Jurkat, Clone E6-1 (cell line): ENCODE measurements at regions not wholly inside any gene's neighbourhood (a gene's known extent, or its start where the extent isn't known, plus 50 kb on each side); places are given as distances from the start of the nearest gene placed in this dataset.

ENCODE experiments used
- DNase-seq: peaks from one replicate; pipeline ENCODE4 v3.0.0-alpha.2; 2011; ENCODE audit warnings: low read depth, low spot score
- H3K4me3 ChIP-seq: 2 replicates; pipeline ENCODE4 v1.5.1; 2011; ENCODE audit warnings: mild to moderate bottlenecking, low read length, control low read depth, moderate library complexity

- DNase-seq: no peak
- H3K4me3 ChIP-seq: no peak overlapping the region
Observed at GRCh38 chr12:60173224-60174170, 577.7 kb downstream of the SLC16A7 start.

- no peak for DNase-seq
- H3K4me3 ChIP-seq: no peak overlapping the region
Observed at GRCh38 chr12:60174476-60174875, 578.6 kb downstream of the SLC16A7 start.

GRCh38 chr12:60174941-60175340 lies 579.1 kb downstream of the SLC16A7 start:
- DNase-seq: no peak
- no peak overlapping the region for H3K4me3 ChIP-seq

- no peak for DNase-seq
- H3K4me3 ChIP-seq: no peak overlapping the region
Observed at GRCh38 chr12:60176891-60177290, 581.1 kb downstream of the SLC16A7 start.

GRCh38 chr12:60180298-60180697 lies 584.5 kb downstream of the SLC16A7 start:
- no peak overlapping the region for H3K4me3 ChIP-seq
- DNase-seq: no peak

DNA sequence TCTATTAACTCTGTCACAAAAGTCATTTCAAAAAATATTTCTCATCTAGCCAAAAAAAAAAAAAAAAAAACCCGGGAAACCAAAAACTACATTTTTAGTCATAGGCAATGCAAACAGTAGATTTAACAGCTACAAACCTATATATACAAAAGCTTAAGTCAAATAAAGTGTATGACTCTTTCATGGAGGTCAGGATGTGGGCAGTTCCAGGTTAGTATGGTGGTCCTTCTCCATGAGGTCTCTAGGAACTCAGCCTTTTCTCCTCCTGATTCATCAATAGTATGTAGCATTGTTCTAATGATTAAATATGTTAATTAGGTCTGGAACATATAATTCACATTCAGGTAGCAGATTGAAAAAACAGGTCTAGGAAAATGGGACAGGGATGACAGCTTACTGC lies 586.5 kb downstream of the SLC16A7 start:
- DNase-seq: no peak
- no peak overlapping the region for H3K4me3 ChIP-seq

- no peak overlapping the region for H3K4me3 ChIP-seq
- DNase-seq: no peak
Observed at GRCh38 chr12:60184096-60184495, 588.3 kb downstream of the SLC16A7 start.

DNA sequence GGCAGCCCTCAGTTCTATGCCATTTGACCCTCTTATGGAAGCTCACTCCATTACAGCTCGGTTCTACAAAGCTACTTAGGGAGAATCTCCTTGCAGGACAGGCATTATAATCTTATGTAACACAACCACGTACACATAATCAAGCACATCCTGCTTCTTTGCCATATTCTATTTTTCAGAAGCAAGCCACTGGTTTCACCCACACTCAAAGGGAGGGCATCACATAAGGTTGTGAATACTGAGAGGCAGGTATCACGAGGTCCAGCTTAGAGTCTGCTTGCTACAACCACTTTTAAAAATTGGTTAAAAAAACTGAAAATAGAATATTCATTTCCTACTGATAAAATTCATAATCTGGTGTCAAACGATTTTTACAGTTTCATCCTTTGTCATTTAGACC lies 589.2 kb downstream of the SLC16A7 start:
- no peak for DNase-seq

GRCh38 chr12:60191271-60191670 lies 595.4 kb downstream of the SLC16A7 start:
- no peak overlapping the region for H3K4me3 ChIP-seq
- DNase-seq: no peak

More for the DNA sequence above, 589.2 kb downstream of the SLC16A7 start:
- H3K4me3 ChIP-seq: no peak overlapping the region

DNA sequence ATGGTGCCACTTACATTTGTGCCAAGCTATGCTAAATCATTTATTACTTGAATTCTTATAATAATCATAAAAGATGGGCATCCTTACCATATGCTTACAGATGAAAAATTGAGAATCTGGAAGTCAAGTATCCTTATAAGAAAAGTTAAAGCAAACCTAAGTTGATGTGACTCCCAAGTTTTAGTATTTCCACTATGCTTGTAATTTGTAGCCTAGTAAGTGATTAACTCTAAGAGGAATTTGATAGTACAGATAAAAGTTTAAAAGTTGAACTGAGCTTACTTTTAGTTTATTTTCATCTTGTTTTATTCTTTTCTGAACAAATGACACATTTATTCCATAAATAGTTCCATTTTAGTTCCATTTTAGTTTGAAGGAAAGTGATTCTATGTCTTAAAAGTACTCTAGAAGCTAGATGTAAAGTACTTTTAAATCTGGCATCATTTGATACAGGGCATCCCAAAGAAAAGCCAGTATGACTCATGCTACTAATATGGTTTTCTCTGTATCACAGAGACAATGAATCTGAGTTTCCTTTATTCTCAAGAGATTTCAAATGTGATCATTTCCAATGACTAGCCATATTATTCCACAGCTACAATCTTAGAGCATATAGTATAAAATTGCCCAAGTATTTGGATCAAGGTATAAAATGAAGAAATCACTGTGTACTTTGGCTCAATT lies 596.0 kb downstream of the SLC16A7 start:
- no peak for DNase-seq
- no peak overlapping the region for H3K4me3 ChIP-seq

DNA sequence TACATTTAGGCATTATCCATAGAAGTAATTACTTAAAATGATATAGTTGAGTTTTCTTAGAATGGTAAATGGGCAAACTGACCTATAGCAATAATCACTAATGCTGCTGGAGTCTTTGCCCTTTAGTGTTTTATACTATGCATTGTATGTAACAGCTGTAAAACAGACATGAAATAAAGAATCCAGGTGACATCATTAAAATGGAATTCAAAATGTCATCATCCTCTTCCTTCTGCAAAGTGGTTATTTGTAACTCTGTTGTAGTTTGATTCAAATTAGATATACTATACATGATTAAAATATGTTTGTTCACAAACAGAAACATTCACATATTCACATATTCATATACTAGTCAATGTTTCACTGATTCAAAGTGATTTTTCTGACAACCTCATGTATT lies 598.8 kb downstream of the SLC16A7 start:
- H3K4me3 ChIP-seq: no peak overlapping the region
- no peak for DNase-seq

GRCh38 chr12:60195483-60195882 lies 599.7 kb downstream of the SLC16A7 start:
- no peak for DNase-seq
- H3K4me3 ChIP-seq: no peak overlapping the region

GRCh38 chr12:60196366-60196765 lies 600.5 kb downstream of the SLC16A7 start:
- no peak for DNase-seq

DNA sequence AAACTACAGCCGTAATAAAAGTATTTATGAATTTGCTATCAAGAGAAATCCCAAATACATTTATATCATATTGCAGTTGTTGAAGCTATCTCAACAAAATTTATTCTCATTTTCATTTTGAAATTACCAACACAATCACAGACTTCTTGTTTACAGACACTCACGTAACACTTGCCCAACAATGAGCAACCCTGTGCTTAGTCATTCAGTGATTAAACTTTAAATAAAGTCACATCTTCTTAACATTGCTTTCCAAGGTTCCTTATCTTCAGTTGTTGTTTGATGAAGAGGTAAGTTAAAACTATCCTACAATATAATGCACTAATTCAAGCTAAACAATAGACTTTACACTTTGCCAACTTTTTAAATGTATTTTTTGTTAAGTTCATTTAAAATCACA lies 601.8 kb downstream of the SLC16A7 start:
- H3K4me3 ChIP-seq: no peak overlapping the region
- DNase-seq: no peak

More at GRCh38 chr12:60196366-60196765, 600.5 kb downstream of the SLC16A7 start:
- no peak overlapping the region for H3K4me3 ChIP-seq

DNA sequence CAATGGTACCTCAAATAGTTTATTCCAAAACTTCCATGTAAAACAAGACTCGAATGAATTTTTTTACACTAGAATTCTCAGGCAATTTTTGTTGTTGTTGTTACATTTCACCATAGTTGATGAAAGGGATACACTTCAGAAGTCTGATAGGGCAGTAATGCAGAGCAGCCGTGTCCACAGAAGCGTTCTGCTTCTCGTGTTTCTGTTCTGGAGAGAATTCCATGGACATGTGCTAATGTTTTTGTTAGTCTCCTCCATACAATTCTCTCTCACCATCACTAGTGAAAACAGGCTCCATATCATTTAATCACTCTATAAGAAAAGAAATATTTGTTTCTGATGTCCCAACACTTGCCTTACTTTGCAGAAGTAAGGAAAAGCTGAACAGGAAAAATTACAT lies 606.1 kb downstream of the SLC16A7 start:
- no peak overlapping the region for H3K4me3 ChIP-seq
- no peak for DNase-seq

DNA sequence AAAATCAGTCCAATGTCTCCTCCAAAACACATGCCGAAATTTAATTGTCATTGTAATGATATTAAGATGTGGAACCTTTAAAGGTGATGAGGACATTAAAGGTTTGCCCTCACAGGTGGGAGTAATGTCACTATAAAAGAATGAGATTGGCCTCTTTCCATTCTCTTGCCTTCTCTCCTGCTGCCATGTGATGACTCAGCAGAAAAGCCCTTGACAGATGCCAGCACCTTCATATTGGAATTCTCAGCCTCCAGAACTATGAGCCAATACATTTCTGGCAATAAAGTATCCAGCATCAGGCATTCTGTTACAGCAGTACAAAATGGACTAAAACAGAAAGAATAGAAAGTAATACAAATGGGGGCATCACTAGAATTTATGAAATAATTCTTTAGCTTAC lies 609.7 kb downstream of the SLC16A7 start:
- H3K4me3 ChIP-seq: no peak overlapping the region
- no peak for DNase-seq

GRCh38 chr12:60209521-60209920 lies 613.7 kb downstream of the SLC16A7 start:
- H3K4me3 ChIP-seq: no peak overlapping the region
- DNase-seq: no peak

DNA sequence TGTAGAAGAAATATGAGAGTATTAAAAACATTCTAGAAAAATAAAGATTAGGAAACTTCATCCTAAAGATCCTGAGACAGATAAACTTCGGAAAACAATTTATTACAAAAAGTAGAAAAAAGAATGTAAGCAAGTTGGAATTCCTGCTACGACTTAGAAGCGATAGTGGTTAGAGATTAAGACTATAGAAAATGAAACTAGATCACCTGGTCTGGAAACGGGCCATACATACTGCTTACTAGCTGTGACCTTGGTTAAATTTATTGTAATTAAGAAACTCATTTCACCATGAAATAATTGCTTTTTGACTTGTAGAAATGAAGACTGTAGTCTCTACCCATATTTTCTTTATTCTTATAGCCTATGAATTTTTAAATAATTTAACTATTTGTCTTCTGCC lies 614.1 kb downstream of the SLC16A7 start:
- H3K4me3 ChIP-seq: no peak overlapping the region
- DNase-seq: no peak

DNA sequence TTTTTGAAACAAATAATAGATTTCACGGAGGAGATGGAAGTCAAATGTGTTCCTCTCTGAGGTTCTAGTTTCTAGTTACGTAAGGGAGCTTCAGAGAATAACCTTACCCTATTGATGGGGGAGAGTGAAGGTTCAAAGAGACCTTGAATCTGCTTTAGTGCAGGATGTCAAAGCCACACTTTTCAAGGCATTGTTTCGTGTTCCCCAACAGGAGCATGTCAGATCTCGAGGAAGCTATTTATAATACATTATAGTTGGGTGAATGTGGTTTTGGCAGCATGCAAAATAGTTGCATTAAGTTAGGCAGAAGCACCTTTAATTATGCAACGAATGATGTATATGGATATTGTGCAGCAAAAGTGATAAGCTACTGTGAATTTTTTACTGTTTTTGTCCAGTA lies 614.9 kb downstream of the SLC16A7 start:
- DNase-seq: no peak
- H3K4me3 ChIP-seq: no peak overlapping the region

DNA sequence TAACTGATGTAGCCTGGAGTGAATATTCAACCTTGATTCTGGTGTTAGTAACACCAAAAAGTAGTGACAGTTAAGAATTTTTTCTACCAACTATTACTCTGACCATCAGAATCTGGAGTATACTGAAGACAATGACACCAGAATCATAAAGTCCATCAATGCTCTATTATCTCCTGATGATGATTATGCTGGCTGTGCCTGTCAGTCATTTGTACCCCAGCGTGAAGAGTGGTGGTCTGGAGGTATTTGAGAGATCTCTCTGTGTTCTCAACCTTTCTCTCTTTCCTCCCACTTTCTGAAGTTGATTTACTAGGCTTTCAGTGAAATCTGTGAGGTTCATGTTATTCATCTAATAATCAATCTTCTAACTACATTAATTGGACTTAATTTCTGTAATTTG lies 615.4 kb downstream of the SLC16A7 start:
- no peak for DNase-seq
- H3K4me3 ChIP-seq: no peak overlapping the region
